GM21619 (cell line): ENCODE measurements at regions not wholly inside any gene's neighbourhood (a gene's known extent, or its start where the extent isn't known, plus 50 kb on each side); places are given as distances from the start of the nearest gene placed in this dataset.

ENCODE experiments used
- ATAC-seq: cut with Tn5 transposase; IDR thresholded peaks from one replicate; pipeline ENCODE4 v1.9.1; 2021; ENCODE audit not compliant: unreplicated experiment

DNA sequence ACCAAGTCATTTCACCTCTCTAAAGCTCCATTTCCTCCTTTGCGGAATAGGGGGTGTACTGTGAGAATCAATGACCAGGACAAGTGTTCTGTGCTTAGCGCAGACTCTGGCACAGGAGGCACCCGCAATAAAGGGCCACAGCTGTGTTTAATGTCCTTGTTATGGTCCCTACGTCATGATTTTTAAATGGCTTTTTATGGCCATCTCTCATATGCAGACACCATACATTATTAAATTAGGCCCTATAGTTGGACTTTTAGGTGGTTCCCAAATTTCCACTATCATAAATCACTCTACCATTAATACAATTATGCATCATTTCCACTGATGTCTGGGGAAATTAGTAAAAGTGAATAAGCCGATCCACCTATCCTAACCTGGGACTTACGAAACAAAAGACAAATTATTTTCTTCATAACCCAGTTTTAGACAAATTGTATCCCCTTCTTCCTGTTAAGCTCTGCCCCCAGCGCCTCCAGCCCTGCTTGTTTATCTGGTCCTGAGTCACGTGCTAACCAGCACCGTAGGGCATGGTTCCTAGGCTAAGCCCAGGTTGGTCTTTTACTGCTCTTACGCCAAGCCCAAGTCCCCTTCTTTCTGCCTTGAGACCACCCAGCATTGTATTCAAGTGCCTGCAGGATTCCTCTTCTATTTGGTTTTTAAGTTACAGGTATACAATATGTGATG lies 278.3 kb downstream of the SHQ1 start:
- no peak for ATAC-seq

DNA sequence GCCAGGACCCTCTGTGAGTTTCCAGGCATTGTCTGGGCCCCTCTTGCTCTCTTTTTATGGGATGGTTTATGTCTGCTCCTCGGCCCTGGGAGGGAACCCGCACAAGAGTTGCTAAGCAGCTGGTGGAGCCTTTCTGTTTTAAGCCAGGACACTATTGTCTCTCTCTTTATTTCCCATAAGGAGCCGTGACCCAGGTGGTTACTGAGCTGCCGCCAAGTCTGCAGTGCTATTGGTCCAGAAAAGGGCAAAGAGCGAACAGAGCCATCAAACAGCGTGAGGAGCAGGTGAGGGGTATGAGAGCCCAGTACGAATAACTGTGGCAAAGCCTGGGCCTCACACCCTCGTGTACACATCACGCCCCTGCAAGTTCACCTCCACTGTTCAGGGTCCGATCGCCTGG lies 280.2 kb downstream of the SHQ1 start:
- ATAC-seq: no peak

DNA sequence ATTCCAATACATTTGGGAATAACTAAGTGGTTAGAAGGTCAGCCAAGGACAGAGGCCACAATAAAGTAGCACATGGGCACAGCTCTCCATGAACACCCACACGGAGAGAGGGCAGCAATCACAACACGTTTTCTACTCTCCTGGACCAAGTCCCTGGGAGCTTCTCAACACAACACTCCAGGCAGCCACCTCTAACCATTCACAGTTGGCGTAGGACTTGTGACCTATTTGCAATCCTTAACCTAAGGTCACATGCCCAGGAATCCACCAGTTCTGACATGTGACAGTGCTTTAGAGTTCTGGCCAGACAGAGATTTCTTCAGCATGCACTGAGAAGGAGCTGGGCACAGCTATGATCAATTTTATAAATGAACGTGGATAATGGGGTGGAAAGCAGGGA lies 280.8 kb downstream of the SHQ1 start:
- no peak for ATAC-seq

DNA sequence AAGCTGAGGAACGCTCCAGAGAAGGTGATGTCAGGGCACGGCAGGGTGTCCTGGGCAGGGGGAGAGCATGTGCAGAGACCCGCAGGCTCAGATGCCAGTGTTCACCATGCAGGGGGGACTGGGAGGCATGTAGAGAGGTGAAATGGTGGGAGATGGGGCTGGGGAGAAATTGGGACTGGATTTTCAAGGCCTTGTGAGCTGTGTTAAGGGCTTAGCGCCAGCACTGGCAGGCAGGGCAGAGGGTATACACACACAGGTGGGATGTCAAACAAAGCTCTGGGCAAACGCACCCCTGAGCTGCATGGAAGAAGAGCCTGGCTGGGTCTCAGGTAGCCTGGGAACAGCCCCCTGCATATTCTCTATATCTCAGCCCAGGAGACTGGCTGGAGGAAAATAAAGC lies 282.7 kb downstream of the SHQ1 start:
- ATAC-seq: no peak

DNA sequence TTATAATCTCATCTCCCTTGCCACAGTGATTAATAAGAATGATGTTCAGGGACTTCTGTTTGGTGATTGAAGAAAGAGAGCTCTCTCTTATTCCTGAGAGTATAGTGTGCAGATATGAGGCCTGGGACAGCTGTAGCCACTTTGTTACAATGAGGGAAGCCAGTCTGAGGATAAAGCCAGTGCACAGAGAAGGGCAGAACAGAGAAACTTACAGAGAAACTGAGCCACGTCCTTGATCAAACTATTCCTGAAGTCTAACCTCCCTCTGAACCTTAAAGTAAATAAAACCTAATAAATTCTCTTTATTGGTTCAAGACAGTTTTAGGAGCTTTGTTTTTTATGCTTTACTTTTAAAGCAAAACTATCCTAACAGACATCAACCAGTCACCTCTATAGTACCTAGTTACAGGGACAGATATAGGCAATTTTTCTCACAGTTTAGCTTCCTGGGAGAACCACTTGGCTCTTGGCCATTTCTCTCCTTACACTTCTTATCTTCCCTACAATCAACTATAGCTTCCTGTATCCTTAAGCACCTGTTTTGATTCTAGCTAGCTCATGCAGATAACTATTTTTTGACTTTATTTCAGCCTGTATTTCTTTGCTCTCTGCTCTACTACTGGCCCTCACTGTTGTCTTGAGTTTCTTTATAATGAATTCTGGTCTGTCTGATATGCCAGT lies 284.4 kb downstream of the SHQ1 start:
- ATAC-seq: no peak

DNA sequence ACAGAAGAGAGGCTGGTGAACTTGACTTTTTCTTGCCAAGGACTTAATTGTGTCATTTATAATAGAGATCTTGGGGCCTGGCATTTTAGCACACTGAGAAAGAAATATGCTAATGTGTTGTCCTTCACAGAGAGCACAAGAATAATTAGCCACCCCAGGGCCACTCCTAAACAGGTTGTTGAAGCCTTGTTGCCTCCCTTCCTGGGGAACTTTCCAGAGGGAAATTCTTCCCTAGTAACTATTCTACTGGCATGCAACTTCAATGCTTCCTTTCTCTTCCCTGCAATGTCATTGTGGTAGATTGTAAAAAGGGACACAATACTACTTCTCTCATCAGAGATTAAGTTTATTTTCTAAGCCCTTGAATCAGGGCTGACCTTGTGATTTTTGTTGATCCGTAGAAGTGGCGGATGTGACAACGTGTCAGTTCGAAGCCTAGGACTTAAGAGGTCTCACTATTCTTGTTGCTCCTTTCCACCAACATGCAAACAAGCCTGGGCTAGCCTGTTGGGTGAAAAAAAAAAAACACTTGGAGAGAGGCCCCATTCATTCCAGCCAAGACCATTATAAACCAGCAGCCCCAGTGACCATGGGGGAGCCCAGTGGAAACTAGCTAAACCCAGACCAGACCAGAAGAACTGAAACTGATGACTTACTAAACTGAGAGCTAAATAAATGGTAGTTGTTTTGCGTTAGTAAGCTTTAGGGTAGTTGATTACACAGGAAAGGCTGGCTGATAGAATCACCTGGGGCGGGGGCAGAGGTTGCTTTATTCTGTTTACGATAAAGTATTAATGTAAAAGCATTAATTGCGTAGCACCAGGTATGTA lies 287.2 kb downstream of the SHQ1 start:
- no peak for ATAC-seq

DNA sequence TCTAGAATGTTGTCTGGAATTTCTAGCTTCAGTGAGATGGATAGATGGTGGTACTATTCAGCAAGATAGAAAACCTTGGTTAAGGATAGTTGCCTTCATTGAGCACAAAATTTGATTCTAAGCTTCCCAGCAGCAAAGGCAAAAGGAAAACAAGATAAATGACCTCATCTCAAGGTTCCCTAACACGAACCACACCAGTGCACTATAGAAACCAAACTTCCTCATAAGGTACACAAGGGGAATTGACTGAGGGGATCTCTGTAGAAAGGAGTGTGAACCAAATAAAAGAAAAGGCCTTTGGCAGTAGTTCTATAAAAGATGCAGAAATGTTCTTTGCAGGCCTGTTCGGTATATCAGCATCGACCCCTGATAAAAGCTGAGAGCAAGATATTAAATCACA lies 288.9 kb downstream of the SHQ1 start:
- no peak for ATAC-seq

DNA sequence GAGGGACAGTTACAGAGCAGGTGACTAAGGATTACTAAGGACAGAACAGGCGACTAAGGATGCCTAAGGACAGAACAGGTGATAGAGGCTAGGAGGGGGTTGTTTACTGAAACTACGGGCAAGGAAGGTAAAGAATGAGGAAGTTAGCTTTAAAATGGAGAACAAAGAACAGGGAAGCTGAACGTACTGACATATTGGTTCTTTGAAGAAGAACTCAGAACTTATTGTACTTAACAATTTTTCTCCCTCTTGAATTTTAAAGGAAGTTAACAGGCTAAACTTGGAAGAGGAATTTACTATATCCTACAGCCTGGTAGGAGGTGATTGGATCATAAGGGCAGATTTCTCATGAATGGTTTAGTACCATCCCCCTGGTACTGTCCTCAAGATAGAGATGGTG lies 290.2 kb downstream of the SHQ1 start:
- ATAC-seq: no peak

DNA sequence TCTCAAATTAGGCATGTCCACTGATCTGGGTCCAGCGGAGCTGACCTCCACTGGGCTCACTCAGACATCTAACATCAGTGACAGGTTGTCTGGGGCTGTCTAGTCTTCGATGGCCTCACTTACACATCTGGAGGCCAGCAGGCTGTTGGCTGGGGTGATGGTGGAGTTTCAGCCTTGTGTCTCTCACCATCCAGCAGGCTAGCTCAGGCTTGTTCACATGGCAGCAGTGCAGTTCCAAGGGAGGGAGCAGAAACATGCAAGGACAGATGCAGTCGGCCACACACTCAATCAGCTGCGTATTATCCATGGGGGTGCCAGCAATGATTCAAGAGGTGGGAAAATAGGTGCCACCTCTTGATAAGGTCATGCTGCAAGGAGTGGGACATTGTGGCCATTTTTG lies 292.5 kb downstream of the SHQ1 start:
- no peak for ATAC-seq

DNA sequence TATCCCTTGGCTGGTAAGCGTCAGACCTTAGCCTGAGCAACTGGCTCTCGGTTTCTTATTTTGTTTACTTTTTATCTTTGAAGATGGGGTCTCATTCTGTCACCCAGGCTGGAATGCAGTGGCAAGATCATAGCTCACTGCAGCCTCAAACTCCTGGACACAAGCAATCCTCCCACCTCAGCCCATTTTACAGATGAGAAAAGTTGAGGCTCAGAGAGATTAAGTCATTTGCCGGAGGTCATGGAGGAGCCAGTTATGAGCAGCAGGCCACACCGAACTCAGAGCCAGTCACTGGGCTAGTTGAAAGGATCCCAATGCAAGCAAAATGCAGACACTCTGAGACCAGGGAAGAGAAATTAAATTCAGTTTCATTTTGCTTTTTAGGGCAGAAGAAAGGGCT lies 293.6 kb downstream of the SHQ1 start:
- ATAC-seq: no peak

DNA sequence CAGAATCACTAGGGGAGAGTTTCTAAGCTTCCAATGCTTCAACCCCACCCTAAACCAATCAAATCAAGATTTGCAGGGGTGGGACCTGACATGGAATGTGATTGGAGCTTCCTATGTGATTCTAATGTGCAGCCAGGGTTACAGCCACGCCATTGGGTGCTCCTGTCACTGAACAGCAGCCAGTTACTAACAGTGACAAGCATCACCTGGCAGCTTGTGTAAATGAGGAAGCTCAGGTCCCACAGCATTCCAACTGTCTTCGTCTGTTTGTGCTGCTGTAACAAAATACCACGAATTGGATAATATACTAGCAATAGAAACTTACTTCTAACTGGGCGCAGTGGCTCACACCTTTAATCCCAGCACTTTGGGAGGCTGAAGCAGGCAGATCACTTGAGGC lies 294.9 kb downstream of the SHQ1 start:
- no peak for ATAC-seq

DNA sequence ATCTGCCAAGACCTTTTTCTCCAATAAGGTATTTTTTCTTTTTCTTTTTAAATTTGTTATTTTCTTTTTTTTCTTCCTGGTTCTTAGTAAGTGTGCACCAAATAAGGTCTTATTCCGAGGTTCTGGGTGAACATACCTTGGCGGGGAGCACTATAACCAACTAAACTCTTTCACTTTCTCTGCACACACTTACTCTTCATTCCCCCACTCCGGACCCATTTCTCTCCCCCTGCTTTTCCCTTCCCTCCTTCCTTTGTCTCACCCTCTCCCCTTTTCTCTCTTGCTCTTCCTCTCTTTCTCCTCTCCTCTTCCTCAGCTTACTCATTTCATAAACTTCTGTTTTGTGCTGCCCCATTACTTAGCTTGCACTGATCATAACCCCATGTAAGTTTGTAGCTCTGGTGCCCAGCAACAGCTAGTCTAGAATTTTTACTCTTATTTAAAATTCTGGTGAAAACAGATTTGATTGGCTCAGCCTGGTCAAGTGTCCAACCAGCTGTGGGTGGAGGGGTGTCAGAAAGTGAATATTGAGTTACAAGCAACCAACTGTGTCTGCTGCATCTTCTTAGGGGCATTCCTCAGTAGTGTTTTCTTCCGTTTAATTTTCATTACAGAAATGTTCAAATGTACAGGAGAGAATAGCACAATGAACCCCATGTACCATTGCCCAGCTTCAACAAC lies 297.5 kb downstream of the SHQ1 start:
- ATAC-seq: no peak

DNA sequence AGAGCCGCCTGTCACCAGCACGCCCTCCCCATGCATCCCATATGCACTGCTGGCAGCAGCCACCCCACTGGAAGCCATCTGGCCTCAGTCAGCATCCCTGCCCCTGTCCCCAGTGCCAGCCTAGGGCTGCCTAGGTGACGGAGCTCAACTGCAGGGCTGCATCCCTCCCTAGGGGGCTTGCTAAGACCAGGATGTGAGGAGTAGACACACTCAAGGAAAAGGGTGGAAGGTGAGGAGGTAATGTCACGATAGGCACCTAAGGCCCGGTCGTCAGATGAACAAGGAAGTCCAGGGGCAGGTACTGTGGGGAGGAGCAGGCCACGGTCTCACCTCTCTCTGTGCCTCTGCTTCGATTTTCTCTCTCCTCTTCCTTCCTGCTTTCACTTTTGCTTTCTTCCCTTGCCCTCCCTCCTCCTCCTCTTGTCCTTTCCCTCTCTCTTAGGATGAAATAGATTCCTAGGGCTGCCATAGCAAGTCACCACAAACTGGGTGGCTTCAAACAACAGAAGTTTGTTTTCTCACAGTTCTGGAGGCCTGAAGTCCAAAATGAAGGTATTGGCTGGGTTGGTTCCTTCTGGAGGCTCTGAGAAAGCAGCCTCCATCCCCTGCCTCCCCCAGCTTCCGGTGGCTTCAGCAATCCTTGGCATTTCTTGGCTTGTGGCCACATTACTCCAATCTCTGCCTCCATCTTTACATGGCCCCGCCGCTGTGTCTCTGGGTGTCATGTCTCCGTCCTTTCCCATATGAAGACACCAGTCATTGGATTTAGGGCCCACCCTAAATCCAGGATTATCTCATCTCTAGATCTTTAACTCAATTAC lies 298.3 kb downstream of the SHQ1 start:
- ATAC-seq: no peak

DNA sequence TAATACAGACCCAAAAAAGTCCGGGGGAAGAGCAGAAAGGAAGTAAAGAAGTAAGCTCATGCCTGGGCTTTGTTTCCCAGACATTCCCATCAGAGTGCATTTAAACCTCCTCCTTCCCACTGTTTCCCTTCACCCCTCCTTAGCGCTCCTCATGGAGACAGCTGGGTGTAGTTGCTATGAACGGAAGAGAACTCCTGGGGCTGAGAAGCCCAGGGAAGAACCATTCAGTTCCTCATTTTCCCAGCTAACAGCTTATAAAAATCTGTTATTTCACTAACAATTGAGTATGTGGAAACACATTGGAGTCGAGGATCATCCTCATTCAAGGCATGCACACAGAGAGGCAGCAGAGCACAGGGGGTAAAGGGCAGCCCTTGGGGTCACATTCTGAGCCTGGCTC lies 299.3 kb downstream of the SHQ1 start:
- no peak for ATAC-seq

DNA sequence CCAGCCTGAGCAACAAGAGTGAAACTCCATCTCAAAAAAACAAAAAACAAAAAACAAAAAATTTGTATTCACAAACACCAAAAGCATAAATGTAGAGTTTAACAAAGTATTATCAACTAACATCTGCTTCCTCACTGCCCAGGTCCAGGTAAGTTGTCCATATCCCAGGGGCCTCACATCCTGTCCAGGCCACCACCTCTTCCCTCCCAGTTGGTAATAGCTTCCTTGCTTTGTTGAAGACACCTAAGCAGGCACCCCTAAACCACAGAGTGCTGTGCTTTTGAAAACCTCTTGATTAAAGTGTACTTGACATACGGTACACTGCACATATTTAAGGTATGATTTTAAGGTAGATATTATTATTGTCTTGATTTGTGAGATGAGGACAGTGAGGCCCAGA lies 299.8 kb downstream of the SHQ1 start:
- ATAC-seq: no peak

DNA sequence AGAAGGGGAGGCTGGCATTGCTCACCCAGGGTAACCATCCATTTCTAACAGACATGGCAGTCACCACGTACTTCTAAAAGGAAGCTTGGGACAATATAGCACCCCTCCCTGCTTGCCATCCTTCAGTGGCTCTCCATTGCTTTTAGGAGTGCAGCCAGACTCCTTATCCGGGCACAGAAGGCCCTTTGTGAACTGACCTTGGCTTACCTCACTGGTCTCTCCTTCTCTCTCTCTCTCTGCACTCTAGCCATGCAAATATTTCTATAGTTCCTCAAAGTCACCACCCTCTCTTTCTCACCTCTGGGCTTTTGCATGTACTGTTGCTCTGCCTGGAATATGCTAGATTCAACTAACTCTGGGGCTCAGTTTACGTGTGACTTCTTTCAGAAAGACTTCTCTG lies 301.1 kb downstream of the SHQ1 start:
- ATAC-seq: no peak

DNA sequence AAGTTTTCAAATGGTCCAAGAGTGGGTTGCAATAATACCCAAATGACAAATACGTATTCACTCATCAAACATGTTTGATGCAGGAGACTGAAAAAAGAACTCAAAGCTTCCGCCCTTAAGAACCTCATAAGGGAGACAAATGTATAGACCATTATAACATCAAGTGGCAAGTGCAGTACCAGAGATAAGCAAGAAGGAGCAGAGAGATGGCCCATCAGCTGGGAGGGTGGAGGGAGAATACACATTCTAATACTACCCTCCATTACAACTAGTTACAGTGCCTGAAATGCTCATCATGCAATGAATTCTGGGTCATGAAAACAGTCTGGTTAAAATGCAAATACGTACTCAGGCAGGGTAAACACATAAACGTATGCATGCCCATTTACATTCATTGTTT lies 304.0 kb downstream of the SHQ1 start:
- no peak for ATAC-seq

DNA sequence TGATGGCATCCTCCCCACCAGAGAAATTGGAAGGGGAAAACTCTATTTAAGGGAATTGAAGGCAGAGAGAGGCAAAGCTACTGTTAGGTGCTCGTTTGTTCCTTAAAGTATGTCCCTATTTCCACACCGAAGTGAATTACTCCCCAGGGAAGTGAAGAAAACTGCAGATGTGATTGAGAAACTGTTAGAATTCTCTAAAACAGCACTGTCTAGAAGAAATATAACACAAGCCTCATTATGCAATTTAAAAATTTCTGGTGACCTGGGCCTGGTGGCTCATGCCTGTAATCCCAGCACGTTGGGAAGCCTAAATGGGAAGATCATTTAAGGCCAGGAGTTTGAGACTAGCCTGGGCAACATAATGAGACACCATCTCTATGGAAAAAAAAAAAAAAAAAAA lies 305.0 kb downstream of the SHQ1 start:
- no peak for ATAC-seq

DNA sequence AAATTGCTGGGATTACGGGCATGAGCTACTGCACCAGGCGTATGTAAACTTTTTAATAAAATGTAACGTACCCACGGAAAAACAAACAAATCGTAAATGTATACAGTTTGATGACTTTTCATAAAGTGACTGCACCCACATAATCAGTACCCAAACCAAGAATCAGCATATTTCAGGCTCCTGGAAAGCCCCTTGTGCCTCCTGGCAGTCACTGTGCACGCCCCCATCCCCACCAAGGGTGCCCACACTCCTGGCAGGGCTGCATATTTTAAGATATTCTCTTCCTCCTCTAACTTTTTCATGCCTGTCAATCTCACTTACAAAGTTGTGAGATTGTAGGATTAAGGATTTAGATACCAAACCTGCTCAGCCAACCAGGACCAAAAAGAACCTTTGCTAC lies 305.5 kb downstream of the SHQ1 start:
- ATAC-seq: no peak

DNA sequence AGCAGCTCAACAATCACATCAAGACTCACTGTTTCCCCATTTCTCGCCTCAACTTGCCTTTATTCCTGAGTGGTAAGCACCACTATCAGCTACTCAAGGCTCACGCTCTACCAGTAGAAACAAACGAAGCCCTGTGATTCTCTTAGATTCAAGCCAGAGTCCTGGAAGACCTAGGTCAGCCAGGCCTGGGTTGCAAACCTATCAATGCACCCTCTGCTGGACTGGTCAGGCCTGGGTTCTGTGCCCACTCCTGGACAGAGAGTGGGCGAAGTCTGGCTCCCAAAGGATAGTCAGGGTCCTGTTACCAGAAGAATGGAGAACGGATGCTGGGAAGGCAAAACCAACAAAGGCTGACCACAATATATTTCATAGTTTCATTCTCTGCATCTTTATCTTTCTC lies 308.4 kb downstream of the SHQ1 start:
- no peak for ATAC-seq
